HT-29 (cell line): ENCODE measurements at regions not wholly inside any gene's neighbourhood (a gene's known extent, or its start where the extent isn't known, plus 50 kb on each side); places are given as distances from the start of the nearest gene placed in this dataset.
A peak's percentile ranks its signal among the peaks of the same experiment; 100 is the strongest.
"Not testable (repeated sequence)": the region's sequence is repeated elsewhere in the genome, so short reads cannot be mapped to it uniquely, and the experiment has no call there.

Source experiments
- DNase-seq: peaks from one replicate; pipeline ENCODE4 v3.0.0-alpha.2; 2015; ENCODE audit warnings: low spot score

- no peak for DNase-seq
Measured at GRCh38 chr10:28391283-28391682, 88.4 kb upstream of the MPP7 start.

- DNase-seq = peak; percentile 80
Measured at GRCh38 chr10:28393956-28394568, 91.2 kb upstream of the MPP7 start.

- no peak for DNase-seq
Measured at GRCh38 chr10:28396331-28396730, 93.5 kb upstream of the MPP7 start.

GRCh38 chr10:28397229-28397628 is 94.4 kb upstream of the MPP7 start:
- DNase-seq = no peak

- DNase-seq = no peak
Measured at GRCh38 chr10:28400176-28400575, 97.3 kb upstream of the MPP7 start.

- no peak for DNase-seq
Measured at GRCh38 chr10:28400681-28401080, 97.8 kb upstream of the MPP7 start.

- DNase-seq = not testable (repeated sequence)
Measured at GRCh38 chr10:28402611-28403073, 99.8 kb upstream of the MPP7 start.

GRCh38 chr10:28403090-28403489 is 100.2 kb upstream of the MPP7 start:
- no peak for DNase-seq

- DNase-seq = no peak
Measured at GRCh38 chr10:28408237-28408777, 105.4 kb upstream of the MPP7 start.

- DNase-seq = peak; percentile 5
Measured at GRCh38 chr10:28410420-28411135, 107.7 kb upstream of the MPP7 start.

- no peak for DNase-seq
Measured at GRCh38 chr10:28411136-28411460, 108.2 kb upstream of the MPP7 start.

GRCh38 chr10:28411648-28412047 is 108.8 kb upstream of the MPP7 start:
- DNase-seq = no peak

GRCh38 chr10:28418069-28418468 is 114.8 kb upstream of the WAC start:
- DNase-seq = no peak

- no peak for DNase-seq
Measured at GRCh38 chr10:28425422-28425821, 107.5 kb upstream of the WAC start.

- DNase-seq = no peak
Measured at GRCh38 chr10:28426392-28427159, 106.3 kb upstream of the WAC start.

GRCh38 chr10:28427376-28427775 is 105.5 kb upstream of the WAC start:
- no peak for DNase-seq

GRCh38 chr10:28429045-28429444 is 103.9 kb upstream of the WAC start:
- no peak for DNase-seq

GRCh38 chr10:28429573-28430216 is 103.2 kb upstream of the WAC start:
- DNase-seq = no peak

- no peak for DNase-seq
Measured at GRCh38 chr10:28431139-28431538, 101.8 kb upstream of the WAC start.

GRCh38 chr10:28432210-28432676 is 100.7 kb upstream of the WAC start:
- peak; percentile 66 for DNase-seq

- no peak for DNase-seq
Measured at GRCh38 chr10:28434063-28434462, 98.9 kb upstream of the WAC start.

- no peak for DNase-seq
Measured at GRCh38 chr10:28442403-28442802, 90.5 kb upstream of the WAC start.
